MCF 10A (cell line): ENCODE measurements at regions not wholly inside any gene's neighbourhood (a gene's known extent, or its start where the extent isn't known, plus 50 kb on each side); places are given as distances from the start of the nearest gene placed in this dataset.

ENCODE experiments used
- BruUV-seq: library from RNA; stranded (reverse); fragments of 400-500 nt; replicated peaks from 2 replicates; lab custom pipeline; 2021; lab: Mats Ljungman, UMichigan
- CTCF ChIA-PET: fragments of 300-600 bp; sonication (Branson Sonifier 250); formaldehyde crosslinking; extraction: SDS; loops from one replicate; lab custom pipeline; 2021; ENCODE audit warnings: antibody characterized with exemption, inconsistent platforms; lab: Yijun Ruan, JAX
- POLR2A ChIA-PET: fragments of 300-600, 350-650 bp; sonication (Branson Sonifier 250); formaldehyde crosslinking; extraction: SDS; loops from one replicate; lab custom pipeline; 2020; ENCODE audit warnings: antibody characterized with exemption, inconsistent platforms; lab: Yijun Ruan, JAX
- DNase-seq: peaks from one replicate; pipeline ENCODE4 v3.0.0-alpha.2; 2018; ENCODE audit not compliant: unreplicated experiment
- H3K27ac Mint-ChIP-seq: one replicate; pipeline ENCODE4 v1.8.0; 2022; ENCODE audit warnings: mild to moderate bottlenecking, low read depth, mixed read lengths; ENCODE audit not compliant: unreplicated experiment
- H3K27me3 Mint-ChIP-seq: one replicate; pipeline ENCODE4 v1.8.0; 2022; ENCODE audit warnings: mixed read lengths; ENCODE audit not compliant: insufficient read depth, unreplicated experiment
- H3K36me3 Mint-ChIP-seq: one replicate; pipeline ENCODE4 v1.8.0; 2022; ENCODE audit warnings: mild to moderate bottlenecking, moderate library complexity, mixed read lengths; ENCODE audit not compliant: insufficient read depth, unreplicated experiment
- H3K4me1 Mint-ChIP-seq: one replicate; pipeline ENCODE4 v1.8.0; 2022; ENCODE audit warnings: mixed read lengths; ENCODE audit not compliant: insufficient read depth, unreplicated experiment
- H3K4me3 Mint-ChIP-seq: one replicate; pipeline ENCODE4 v1.8.0; 2022; ENCODE audit warnings: mild to moderate bottlenecking, moderate library complexity, mixed read lengths; ENCODE audit not compliant: unreplicated experiment
- H3K9me3 Mint-ChIP-seq: one replicate; pipeline ENCODE4 v1.8.0; 2022; ENCODE audit warnings: mixed read lengths; ENCODE audit not compliant: unreplicated experiment
- intact Hi-C: fragments of 100-400 bp; cut with micrococcal nuclease; formaldehyde crosslinking; loops from 2 replicates; pipeline ENCODE4 v1.14.1; 2022
- TF ChIP-seq, protein P1 (sequence below): fragments of 200-600 bp; IDR thresholded peaks from one replicate; pipeline ENCODE4 v1.8.0; 2022; ENCODE audit warnings: antibody characterized with exemption, mild to moderate bottlenecking; ENCODE audit not compliant: unreplicated experiment

GRCh38 chr13:63706751-63707150 is 2291.1 kb upstream of the PCDH20 start:
- Mint-ChIP-seq H3K27ac (no peak overlapping the region), H3K9me3 (no peaks in the 10 kb centered on the region), H3K36me3 (no peaks in the 10 kb centered on the region), H3K4me1 (no peaks in the 10 kb centered on the region), H3K4me3 (no peak overlapping the region), H3K27me3 (peaks cover 13% of the 10 kb centered on the region)
- no peak for DNase-seq
- CTCF ChIA-PET, result interaction anchor here (0.6 kb wide), 1 partner anchor 107 kb away, joined by 3 read pairs; no protein-coding TSS in a partner anchor
- intact Hi-C loops, result no loop called here
- no TSS peak for BruUV-seq
- TF ChIP-seq, protein P1, sequence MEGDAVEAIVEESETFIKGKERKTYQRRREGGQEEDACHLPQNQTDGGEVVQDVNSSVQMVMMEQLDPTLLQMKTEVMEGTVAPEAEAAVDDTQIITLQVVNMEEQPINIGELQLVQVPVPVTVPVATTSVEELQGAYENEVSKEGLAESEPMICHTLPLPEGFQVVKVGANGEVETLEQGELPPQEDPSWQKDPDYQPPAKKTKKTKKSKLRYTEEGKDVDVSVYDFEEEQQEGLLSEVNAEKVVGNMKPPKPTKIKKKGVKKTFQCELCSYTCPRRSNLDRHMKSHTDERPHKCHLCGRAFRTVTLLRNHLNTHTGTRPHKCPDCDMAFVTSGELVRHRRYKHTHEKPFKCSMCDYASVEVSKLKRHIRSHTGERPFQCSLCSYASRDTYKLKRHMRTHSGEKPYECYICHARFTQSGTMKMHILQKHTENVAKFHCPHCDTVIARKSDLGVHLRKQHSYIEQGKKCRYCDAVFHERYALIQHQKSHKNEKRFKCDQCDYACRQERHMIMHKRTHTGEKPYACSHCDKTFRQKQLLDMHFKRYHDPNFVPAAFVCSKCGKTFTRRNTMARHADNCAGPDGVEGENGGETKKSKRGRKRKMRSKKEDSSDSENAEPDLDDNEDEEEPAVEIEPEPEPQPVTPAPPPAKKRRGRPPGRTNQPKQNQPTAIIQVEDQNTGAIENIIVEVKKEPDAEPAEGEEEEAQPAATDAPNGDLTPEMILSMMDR, result no peak
- POLR2A ChIA-PET, result no interaction called here

DNA sequence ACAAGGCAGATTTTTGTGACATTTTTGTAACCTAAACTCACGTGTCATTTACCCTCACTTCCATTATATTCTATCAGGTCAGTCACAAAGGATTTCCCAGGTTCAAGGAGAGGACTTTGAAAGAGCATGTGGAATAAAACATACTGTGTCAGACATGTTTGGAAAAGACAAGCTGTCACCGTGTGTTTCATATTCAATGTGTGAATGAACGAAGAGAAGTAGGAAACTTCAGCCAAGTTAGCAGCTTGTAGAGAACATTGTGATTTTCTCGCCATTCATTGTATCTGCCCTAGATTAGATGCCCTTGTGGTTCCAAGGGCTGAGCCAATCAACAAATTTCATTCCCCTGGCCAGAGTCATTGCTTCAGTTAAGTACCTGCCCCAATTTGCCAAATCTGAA is 2288.9 kb upstream of the PCDH20 start:
- TF ChIP-seq, protein P1, result no peak

GRCh38 chr13:63700350-63700749 is 2284.7 kb upstream of the PCDH20 start:
- intact Hi-C loops, result no loop called here
- ChIA-PET CTCF (interaction anchor here (1.1 kb wide), 1 partner anchor 12 kb away, joined by 3 read pairs; no protein-coding TSS in a partner anchor), POLR2A (interaction anchor here (0.6 kb wide), 1 partner anchor 31 kb away, joined by 3 read pairs; no protein-coding TSS in a partner anchor)
- Mint-ChIP-seq H3K4me3 (no peak overlapping the region), H3K9me3 (no peaks in the 10 kb centered on the region), H3K27ac (no peak overlapping the region), H3K4me1 (peaks cover 4% of the 10 kb centered on the region), H3K36me3 (no peaks in the 10 kb centered on the region), H3K27me3 (peaks cover 16% of the 10 kb centered on the region)
- no peak for DNase-seq
- no TSS peak for BruUV-seq
- TF ChIP-seq, protein P1, result no peak

More for the DNA sequence above, 2288.9 kb upstream of the PCDH20 start:
- intact Hi-C loops, result no loop called here
- Mint-ChIP-seq H3K27me3 (peaks cover 16% of the 10 kb centered on the region), H3K27ac (no peak overlapping the region), H3K36me3 (no peaks in the 10 kb centered on the region), H3K4me3 (no peak overlapping the region), H3K4me1 (no peaks in the 10 kb centered on the region), H3K9me3 (no peaks in the 10 kb centered on the region)
- ChIA-PET POLR2A (no interaction called here), CTCF (no interaction called here)
- DNase-seq, result no peak
- BruUV-seq, result no TSS peak

DNA sequence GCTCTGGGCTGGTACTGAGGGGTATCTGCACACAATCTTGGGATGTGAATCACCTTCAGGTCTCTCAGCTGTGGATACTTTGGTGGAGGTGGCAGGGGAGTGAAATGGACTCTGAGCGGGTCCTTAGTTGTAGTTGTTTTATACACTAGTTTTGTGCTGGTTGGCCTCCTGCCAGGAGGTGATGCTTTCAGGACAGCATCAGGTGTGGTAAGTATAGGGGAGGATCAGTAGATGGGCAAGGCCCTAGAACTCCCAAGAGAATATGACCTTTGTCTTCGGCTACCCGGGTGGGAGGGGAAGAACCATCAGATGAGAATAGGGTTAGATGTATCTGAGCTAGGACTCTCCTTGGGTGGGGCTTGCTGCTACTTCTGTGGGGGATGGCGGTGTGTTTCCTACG is 2284.3 kb upstream of the PCDH20 start:
- H3K4me3 Mint-ChIP-seq, result no peak overlapping the region
- H3K4me1 Mint-ChIP-seq, result peaks cover 4% of the 10 kb centered on the region
- H3K27me3 Mint-ChIP-seq, result peaks cover 16% of the 10 kb centered on the region
- intact Hi-C loops, result no loop called here
- no TSS peak for BruUV-seq
- TF ChIP-seq, protein P1, result no peak
- no peaks in the 10 kb centered on the region for H3K36me3 Mint-ChIP-seq
- CTCF ChIA-PET, result no interaction called here
- H3K27ac Mint-ChIP-seq, result no peak overlapping the region
- H3K9me3 Mint-ChIP-seq, result no peaks in the 10 kb centered on the region
- DNase-seq, result no peak
- POLR2A ChIA-PET, result interaction anchor here (0.6 kb wide), 1 partner anchor 31 kb away, joined by 3 read pairs; no protein-coding TSS in a partner anchor
